HG02938 (cell line): ENCODE measurements at regions not wholly inside any gene's neighbourhood (a gene's known extent, or its start where the extent isn't known, plus 50 kb on each side); places are given as distances from the start of the nearest gene placed in this dataset.
"Not testable (repeated sequence)": the region's sequence is repeated elsewhere in the genome, so short reads cannot be mapped to it uniquely, and the experiment has no call there.

Source experiments
- ATAC-seq: cut with Tn5 transposase; IDR thresholded peaks from one replicate; pipeline ENCODE4 v1.9.1; 2021; ENCODE audit warnings: mild to moderate bottlenecking, moderate library complexity; ENCODE audit not compliant: unreplicated experiment

- not testable (repeated sequence) for ATAC-seq
Observed at GRCh38 chr7:35853194-35853593, 52.3 kb downstream of the SEPTIN7 start.

DNA sequence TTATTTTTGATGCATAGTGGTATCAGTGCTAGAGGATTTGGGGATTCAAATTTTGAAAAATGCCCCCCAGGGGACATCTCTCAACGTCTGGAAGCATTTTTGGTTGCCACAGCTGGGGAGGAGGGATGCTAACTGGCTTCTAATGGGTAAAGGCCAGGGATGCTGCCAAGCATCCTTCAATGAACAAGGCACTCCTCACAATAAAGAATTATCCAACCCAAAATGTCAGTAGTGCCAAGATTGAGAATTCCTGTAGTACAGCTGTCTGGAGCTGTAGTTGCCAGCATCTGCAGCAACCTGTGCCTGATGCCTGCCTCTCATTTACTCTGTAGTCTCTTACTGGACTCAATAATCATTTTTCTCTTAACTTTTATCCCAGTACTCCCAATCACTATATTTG lies 53.5 kb downstream of the SEPTIN7 start:
- no peak for ATAC-seq

DNA sequence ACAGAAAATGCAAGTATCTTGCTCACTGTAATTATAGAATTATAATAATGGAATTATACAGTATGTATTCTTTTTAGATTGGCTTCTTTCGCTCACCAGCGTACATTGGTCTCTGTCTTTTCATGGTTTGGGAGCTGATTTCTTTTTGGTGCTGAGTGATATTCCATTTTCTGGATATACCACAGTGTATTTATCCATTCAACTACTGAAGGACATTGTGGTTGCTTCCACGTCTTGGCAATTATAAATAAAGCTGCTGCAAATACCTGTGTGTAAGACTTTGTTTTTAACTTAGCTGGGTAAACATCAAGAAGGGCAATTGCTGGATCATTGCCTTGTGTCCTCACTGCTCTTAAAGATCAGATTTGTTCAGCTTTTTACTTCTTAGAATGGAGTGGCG lies 55.3 kb downstream of the SEPTIN7 start:
- no peak for ATAC-seq

GRCh38 chr7:35860664-35861063 lies 59.8 kb downstream of the SEPTIN7 start:
- no peak for ATAC-seq

DNA sequence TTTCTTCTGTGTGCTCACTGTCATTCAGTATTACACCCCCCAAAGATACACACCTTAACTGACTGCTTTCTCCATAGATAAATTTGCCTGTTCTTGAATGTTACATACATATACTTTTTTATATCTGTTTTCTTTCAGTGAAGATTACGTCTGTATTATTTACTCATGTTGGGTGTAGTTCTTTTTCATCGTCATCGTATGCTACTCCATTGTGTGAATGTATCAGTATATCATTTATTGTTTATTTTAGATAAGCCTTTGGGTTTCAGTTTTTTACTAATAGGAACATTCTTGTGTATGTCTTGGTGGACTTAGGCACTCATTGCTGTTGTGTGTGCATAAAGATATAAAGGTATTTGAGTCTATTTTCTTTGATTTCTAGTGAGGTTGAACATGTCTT lies 64.4 kb downstream of the SEPTIN7 start:
- no peak for ATAC-seq

- no peak for ATAC-seq
Observed at GRCh38 chr7:35866186-35866585, 65.3 kb downstream of the SEPTIN7 start.

- not testable (repeated sequence) for ATAC-seq
Observed at GRCh38 chr7:35869117-35869516, 68.3 kb downstream of the SEPTIN7 start.

- no peak for ATAC-seq
Observed at GRCh38 chr7:35869810-35870209, 69.0 kb downstream of the SEPTIN7 start.

DNA sequence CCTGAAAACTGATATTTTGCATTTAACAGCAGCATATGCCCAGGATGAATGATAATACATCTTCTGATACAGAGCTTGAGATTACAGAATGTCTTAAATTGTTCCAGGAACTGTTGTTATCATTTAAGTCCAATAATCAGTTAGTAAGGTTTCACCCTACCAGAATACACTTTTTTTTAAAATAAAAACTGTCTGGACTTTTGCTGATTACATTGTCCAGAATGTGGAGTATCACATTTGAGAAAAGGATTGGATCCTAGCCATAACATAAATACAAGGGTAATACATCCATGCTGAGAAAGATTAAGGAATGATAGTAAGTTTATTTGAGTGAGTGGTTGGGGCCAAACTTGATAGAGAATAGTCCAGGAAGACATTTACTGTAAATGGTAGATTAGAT lies 71.0 kb downstream of the SEPTIN7 start:
- ATAC-seq = no peak

DNA sequence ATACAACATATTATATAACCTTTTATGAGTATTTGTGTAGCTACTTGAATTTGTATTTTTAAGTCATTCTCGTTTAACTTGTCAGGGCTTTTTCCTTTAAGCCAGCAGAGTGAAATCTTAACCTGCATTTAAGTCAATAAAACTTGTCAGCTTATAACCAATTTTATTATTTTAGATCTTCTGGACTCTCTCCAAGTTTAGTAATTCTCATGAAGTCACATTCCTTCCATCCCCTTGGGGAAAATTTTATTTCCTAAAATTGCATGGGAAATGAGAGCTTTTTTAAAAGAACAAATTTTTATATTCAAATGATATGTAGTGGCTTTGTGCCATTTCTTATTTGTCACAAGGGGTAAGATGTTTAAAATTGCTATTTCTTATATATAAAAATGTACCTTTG lies 74.0 kb downstream of the SEPTIN7 start:
- ATAC-seq = no peak

DNA sequence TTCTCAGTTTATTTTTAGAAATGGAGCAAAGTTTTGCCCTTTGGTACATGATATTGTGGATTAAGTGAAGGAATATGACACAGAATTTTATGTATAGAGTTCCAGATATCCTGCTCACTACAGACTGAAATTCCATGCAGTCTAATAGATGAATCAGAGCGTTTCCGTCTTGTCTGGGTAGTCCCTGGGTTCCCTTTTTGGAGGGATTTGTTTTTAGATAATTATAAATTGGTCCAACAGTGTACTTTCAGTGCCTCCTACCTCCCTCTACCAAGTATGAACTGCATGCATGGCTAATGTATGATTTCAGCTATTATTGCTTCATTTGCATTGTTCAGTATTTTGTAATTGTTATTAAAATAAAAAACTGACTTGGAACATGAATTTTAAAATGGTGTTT lies 74.4 kb downstream of the SEPTIN7 start:
- no peak for ATAC-seq

DNA sequence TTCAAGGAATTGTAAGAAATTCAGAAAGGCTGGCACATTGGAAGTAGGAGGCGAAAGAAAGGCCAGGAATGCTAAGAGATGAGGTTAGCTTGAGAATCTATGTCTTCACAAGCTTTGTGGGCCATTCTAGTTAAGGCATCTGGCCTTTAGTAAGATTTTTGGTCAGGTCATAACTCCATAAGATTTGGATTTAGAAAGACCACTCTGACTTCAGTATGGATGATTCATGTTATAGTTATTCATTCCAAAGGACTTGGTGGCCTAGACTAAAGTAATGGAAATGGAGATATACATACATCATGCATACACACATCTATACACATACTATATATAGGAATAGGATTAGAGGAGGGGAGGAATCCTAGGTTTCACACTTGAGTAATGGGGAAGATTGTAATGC lies 77.5 kb downstream of the SEPTIN7 start:
- no peak for ATAC-seq

DNA sequence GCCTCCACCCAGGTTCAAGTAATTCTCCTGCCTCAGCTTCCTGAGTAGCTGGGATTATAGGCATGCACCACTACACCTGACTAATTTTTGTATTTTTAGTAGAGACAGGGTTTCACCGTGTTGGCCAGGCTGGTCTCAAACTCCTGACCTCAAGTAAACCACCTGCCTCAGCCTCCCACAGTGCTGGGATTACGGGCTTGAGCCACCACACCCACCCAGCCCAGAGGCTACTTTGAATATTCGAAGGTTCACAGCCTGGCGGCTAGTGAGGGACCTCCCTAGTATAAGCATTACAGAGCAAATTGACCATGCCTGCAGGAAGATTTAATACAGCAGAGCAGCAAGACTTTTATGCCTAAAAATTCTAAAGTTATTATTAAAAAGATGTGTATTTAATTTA lies 86.6 kb downstream of the SEPTIN7 start:
- ATAC-seq = not testable (repeated sequence)

GRCh38 chr7:35889001-35889400 lies 88.1 kb downstream of the SEPTIN7 start:
- no peak for ATAC-seq

- ATAC-seq = no peak
Observed at GRCh38 chr7:35889870-35890269, 89.0 kb downstream of the SEPTIN7 start.

- ATAC-seq = no peak
Observed at GRCh38 chr7:35891004-35891830, 90.4 kb downstream of the SEPTIN7 start.

DNA sequence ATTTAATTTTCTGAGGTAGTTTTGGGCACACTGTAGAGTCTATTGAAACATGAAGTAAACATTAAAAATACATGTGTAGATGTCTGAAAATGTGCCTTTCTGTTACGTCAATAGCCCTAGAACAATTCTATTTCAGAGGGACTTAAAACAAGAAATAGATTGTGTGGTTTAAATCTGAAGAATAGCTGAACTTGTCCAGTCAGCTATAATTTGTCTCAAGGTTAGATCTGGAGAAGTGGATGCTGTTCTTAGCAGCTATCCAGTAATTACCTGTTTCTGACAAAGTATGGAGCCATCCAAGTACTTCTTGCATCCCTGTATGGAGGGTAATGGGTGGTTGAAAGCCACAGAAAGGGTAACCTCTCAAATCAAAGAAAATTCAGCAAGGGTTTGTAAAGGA lies 92.8 kb downstream of the SEPTIN7 start:
- ATAC-seq = no peak

GRCh38 chr7:35894721-35895120 lies 93.9 kb downstream of the SEPTIN7 start:
- ATAC-seq = no peak

GRCh38 chr7:35900651-35901050 lies 99.8 kb downstream of the SEPTIN7 start:
- no peak for ATAC-seq

GRCh38 chr7:35905555-35905954 lies 104.7 kb downstream of the SEPTIN7 start:
- no peak for ATAC-seq

DNA sequence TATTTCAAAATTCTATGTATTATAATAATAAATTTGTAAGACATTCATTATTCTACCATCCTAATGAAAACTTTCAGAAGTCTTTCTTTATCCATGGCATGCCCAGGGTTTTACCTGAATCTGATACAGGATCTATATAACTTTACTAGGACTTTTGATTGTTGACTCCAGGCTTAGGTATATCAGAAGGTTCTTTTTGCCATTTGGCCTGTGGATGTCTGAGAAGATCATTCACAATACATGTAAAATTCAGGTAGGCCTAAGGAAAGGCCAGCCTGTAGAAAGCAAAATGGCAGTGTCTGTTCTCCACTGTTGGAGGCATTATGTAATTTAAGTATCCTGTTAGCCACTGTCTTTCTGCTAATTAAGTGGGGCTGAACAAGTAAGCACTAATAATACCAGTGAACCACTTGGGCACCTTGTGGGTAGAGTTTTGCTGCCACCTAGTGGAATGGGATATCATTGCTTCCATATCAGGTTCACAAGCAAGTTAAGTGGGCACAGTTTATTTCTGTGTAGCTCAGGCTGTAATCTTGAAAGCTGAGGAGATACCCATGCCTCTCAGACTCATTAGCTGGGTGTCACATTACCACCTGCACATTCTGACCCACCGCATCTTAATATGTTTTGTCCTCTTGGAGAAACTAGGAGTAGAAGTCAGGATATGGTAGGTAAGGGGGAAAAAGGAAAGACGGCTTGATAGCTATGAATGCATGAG lies 105.5 kb downstream of the SEPTIN7 start:
- peak; percentile 79 for ATAC-seq
